ENCODE measurements at regions not wholly inside any gene's neighbourhood (a gene's known extent, or its start where the extent isn't known, plus 50 kb on each side); places are given as distances from the start of the nearest gene placed in this dataset.

DNA sequence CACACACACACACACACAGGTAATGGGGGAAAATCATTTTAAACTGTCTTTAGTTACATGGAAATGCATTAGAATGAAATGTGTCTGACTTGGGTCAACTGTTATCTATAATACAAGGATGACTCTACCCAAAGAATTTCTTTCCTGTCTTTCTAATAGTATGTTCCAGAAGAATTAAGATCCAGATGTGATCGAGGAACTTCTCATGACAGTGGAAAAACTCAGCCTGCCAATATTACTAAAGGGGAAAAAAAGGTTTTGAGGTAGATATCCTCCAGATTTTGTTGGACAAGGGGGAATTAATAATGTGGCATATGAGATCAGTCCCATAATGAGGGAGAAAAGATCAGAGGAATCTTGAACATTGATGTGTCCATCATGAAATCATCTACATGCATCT, 190.6 kb upstream of the MAP3K1 start:
- TF ChIP-seq CTCF (conservative IDR thresholded peaks at IDR 0.05; ENCODE audit: low read length), result no peak
- no peak for TF ChIP-seq EZH2phosphoT487 (IDR thresholded peaks at IDR 0.05; ENCODE audit: borderline replicate concordance)

Measured in Loucy (cell line).